ENCODE measurements at regions not wholly inside any gene's neighbourhood (a gene's known extent, or its start where the extent isn't known, plus 50 kb on each side); places are given as distances from the start of the nearest gene placed in this dataset.

DNA sequence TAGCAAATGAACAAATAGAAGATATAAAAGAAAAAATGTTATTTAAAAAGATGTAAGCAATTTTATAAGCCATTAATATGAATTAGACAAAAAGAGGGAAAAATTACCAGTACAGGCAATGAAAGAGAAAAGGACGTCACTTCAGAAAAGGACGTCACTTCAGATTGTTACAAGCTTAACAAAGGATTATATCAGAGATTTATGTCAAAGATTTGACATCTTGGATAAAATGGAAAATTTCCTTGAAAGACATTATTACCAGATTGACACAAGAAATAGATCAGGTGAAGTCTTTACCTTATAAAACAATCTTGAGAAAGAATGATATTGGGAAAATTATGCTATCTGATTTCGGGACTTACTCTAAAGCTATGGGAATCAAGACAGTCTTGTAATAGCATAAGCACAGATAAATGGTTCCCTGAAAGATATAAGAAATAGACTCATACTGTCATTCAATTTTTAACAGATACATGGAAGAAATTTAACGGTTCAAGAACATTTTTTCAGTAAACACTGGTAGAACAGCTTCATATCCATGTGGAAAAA is 625.4 kb upstream of the EDIL3 start:
- TF ChIP-seq, protein P1, sequence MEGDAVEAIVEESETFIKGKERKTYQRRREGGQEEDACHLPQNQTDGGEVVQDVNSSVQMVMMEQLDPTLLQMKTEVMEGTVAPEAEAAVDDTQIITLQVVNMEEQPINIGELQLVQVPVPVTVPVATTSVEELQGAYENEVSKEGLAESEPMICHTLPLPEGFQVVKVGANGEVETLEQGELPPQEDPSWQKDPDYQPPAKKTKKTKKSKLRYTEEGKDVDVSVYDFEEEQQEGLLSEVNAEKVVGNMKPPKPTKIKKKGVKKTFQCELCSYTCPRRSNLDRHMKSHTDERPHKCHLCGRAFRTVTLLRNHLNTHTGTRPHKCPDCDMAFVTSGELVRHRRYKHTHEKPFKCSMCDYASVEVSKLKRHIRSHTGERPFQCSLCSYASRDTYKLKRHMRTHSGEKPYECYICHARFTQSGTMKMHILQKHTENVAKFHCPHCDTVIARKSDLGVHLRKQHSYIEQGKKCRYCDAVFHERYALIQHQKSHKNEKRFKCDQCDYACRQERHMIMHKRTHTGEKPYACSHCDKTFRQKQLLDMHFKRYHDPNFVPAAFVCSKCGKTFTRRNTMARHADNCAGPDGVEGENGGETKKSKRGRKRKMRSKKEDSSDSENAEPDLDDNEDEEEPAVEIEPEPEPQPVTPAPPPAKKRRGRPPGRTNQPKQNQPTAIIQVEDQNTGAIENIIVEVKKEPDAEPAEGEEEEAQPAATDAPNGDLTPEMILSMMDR (IDR thresholded peaks at IDR 0.05; ENCODE audit: unreplicated experiment in 3 of 3) = no peak
- H3K27me3 Mint-ChIP-seq (ENCODE audit: low read depth) = no peaks in the 10 kb centered on the region
- no peaks in the 10 kb centered on the region for H3K4me1 Mint-ChIP-seq
- no peak overlapping the region for H3K4me3 Mint-ChIP-seq
- no peaks in the 10 kb centered on the region for H3K9me3 Mint-ChIP-seq
- no peaks in the 10 kb centered on the region for H3K36me3 Mint-ChIP-seq (ENCODE audit: low read depth)
- H3K27ac Mint-ChIP-seq = no peak overlapping the region

DNA sequence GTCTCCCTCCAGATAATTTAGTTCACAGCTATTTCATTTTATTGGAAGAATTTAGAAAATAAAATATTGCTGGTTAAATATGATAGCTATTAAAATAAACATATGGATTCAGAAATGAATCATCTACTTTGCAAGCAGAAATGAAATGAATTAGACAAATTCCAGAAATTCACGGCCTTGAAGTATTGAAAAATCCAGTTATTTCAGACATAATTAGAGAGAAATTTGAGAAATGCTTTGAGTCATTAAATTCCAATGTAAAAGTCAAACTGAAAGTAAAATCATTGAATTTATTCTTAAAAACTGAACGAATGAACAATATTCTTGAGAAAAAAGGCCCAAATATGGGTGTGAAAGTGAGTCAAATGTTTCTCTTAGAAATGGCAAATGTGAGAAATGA is 632.6 kb upstream of the EDIL3 start:
- no peaks in the 10 kb centered on the region for H3K27me3 Mint-ChIP-seq (ENCODE audit: low read depth)
- no peak overlapping the region for H3K4me3 Mint-ChIP-seq
- H3K9me3 Mint-ChIP-seq = peaks cover 3% of the 10 kb centered on the region
- H3K4me1 Mint-ChIP-seq = no peaks in the 10 kb centered on the region
- no peaks in the 10 kb centered on the region for H3K36me3 Mint-ChIP-seq (ENCODE audit: low read depth)
- TF ChIP-seq, protein P1 (IDR thresholded peaks at IDR 0.05; ENCODE audit: unreplicated experiment in 3 of 3) = no peak
- no peak overlapping the region for H3K27ac Mint-ChIP-seq

DNA sequence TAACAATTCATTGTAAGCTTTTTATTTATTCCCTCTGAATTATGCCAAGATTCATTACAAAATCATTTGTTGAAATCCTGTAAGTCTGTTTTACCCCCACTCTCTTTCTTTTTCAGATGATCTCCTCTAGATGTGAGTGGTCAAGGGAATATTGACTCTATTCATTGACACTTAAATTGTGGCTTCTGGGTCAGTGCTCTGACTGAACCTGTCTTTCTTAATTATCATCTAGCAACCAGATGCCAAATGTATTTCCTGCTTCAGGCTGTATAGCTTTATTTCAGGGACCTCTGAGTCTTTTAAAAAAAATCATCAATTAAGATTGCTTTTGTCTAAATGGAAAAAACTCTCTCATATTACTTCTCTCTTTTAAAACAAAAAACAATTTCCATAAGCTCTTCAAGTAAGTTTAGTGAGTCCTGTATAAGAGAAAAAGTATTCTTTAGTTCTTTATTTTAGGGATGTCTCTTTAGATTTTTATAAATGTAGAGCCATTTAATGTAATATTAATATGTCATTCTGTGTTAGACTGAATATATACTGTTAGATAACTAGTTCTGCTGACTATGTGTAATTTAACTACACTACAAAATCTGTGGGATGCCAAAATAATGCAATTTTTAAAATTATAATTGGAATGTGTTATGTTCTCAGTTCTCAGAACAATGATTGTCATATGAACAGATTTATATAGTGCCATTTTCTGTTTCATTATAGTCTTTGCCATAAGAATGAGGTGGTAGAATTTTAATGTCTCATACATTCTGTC is 645.8 kb upstream of the EDIL3 start:
- H3K36me3 Mint-ChIP-seq (ENCODE audit: low read depth) = no peaks in the 10 kb centered on the region
- no peaks in the 10 kb centered on the region for H3K9me3 Mint-ChIP-seq
- H3K27ac Mint-ChIP-seq = no peak overlapping the region
- TF ChIP-seq, protein P1 (IDR thresholded peaks at IDR 0.05; ENCODE audit: unreplicated experiment in 3 of 3) = no peak
- H3K4me3 Mint-ChIP-seq = no peak overlapping the region
- H3K27me3 Mint-ChIP-seq (ENCODE audit: low read depth) = no peaks in the 10 kb centered on the region
- no peaks in the 10 kb centered on the region for H3K4me1 Mint-ChIP-seq

DNA sequence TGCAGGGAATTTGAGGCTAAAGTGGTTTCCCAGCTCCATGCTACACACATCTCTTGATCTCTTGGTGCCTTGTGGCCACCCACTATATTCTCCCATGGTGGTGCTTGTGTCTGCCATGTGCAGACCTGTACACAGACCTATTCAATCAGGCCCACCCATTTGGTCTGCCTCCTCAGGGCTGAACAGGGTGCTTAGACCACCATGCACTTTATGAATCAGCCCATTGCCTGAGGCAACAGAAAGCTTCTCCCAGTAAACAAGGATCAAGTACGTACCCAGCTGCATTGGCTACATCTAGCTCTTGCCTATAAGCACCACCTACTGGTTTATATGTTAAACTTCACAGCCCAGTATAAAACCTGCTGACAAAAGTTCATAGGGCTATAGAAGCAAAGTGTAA is 664.3 kb upstream of the EDIL3 start:
- TF ChIP-seq, protein P1 (IDR thresholded peaks at IDR 0.05; ENCODE audit: unreplicated experiment in 3 of 3) = peak in 2 of 3 experiments; percentile 39 to 54
- Mint-ChIP-seq H3K9me3 (peaks cover 6% of the 10 kb centered on the region), H3K4me1 (no peaks in the 10 kb centered on the region), H3K27ac (no peak overlapping the region), H3K4me3 (no peak overlapping the region), H3K36me3 (ENCODE audit: low read depth) (no peaks in the 10 kb centered on the region), H3K27me3 (ENCODE audit: low read depth) (peaks cover 6% of the 10 kb centered on the region)

DNA sequence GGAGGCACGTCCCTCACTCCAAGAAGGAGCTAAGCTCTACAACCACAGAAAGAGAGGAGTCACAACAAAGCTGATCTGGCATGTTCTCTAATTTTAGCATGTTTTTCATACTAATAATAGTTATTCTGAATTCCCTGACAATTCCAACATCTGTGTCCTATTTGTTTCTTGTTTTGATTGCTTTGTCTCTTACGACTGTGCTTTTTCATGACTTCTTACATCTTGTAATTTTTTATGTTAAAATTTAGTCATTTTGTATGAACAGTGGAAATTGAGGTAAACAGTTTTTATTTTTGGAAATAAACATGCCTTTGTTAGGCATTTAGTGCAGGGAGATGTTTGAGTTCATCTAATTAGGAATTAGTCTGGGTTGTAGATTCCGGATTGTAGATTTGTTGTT is 668.1 kb upstream of the EDIL3 start:
- H3K4me3 Mint-ChIP-seq = no peak overlapping the region
- H3K36me3 Mint-ChIP-seq (ENCODE audit: low read depth) = no peaks in the 10 kb centered on the region

More for the DNA sequence above, 668.1 kb upstream of the EDIL3 start:
- Mint-ChIP-seq H3K27ac (no peak overlapping the region), H3K4me1 (no peaks in the 10 kb centered on the region), H3K9me3 (no peaks in the 10 kb centered on the region), H3K27me3 (ENCODE audit: low read depth) (peaks cover 6% of the 10 kb centered on the region)
- TF ChIP-seq, protein P1 (IDR thresholded peaks at IDR 0.05; ENCODE audit: unreplicated experiment in 3 of 3) = no peak
